ENCODE measurements at regions not wholly inside any gene's neighbourhood (a gene's known extent, or its start where the extent isn't known, plus 50 kb on each side); places are given as distances from the start of the nearest gene placed in this dataset.

- TF ChIP-seq, protein P1, sequence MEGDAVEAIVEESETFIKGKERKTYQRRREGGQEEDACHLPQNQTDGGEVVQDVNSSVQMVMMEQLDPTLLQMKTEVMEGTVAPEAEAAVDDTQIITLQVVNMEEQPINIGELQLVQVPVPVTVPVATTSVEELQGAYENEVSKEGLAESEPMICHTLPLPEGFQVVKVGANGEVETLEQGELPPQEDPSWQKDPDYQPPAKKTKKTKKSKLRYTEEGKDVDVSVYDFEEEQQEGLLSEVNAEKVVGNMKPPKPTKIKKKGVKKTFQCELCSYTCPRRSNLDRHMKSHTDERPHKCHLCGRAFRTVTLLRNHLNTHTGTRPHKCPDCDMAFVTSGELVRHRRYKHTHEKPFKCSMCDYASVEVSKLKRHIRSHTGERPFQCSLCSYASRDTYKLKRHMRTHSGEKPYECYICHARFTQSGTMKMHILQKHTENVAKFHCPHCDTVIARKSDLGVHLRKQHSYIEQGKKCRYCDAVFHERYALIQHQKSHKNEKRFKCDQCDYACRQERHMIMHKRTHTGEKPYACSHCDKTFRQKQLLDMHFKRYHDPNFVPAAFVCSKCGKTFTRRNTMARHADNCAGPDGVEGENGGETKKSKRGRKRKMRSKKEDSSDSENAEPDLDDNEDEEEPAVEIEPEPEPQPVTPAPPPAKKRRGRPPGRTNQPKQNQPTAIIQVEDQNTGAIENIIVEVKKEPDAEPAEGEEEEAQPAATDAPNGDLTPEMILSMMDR (conservative IDR thresholded peaks at IDR 0.05; ENCODE audit: low read depth, low read length) = no peak
- H3K4me3 ChIP-seq (ENCODE audit: low read depth, low read length) = no peak overlapping the region
- DNase-seq (ENCODE audit: low read depth) = no peak
These were observed 313.2 kb downstream of the CDH10 start for GRCh38 chr5:24331531-24331930.

DNA sequence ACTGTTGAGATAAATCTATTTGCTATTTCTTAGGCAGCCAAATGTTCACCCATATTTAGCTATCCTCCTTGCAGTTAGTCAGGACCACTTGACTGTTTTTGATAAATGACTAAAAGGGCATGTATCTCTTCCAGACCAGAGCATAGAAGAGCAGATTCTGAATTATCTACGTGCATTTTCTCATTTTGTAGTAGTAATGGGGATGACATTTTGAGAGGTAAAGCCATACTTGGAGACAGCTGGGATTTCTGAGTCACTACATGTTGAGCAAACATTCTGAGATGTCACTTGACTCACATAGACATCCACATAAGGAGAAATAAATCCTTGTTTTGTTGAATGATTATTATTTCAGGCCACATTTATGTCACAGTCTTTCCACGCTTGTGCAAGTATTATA, 297.6 kb downstream of the CDH10 start:
- TF ChIP-seq, protein P1 (conservative IDR thresholded peaks at IDR 0.05; ENCODE audit: low read depth, low read length) = no peak

DNA sequence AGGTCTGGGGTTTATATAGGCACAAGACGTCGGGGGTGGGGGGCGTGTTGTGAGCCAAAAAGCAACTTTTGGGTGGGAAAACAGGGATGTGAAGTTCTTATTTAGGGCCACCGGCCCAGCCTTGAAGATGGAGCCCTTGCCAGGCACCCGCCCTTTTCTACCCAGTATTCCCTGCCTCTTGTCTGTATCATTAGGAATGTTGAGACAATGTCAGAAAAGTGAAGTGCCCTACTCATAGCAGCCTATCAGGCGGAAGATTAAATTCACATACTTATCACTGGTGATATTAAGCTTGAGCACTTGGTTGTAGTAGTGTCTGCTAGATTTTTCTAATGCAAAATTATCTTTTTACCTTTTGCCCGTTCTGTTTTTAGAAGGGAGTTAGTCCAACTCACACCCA, 293.5 kb downstream of the CDH10 start:
- TF ChIP-seq, protein P1 (conservative IDR thresholded peaks at IDR 0.05; ENCODE audit: low read depth, low read length) = no peak

More for the DNA sequence above, 297.6 kb downstream of the CDH10 start:
- H3K4me3 ChIP-seq (ENCODE audit: low read depth, low read length) = no peak overlapping the region
- DNase-seq (ENCODE audit: low read depth) = no peak

GRCh38 chr5:24353016-24353415, 291.8 kb downstream of the CDH10 start:
- no peak overlapping the region for H3K4me3 ChIP-seq (ENCODE audit: low read depth, low read length)
- TF ChIP-seq, protein P1 (conservative IDR thresholded peaks at IDR 0.05; ENCODE audit: low read depth, low read length) = no peak
- DNase-seq (ENCODE audit: low read depth) = no peak

More for the DNA sequence above, 293.5 kb downstream of the CDH10 start:
- no peak overlapping the region for H3K4me3 ChIP-seq (ENCODE audit: low read depth, low read length)
- DNase-seq (ENCODE audit: low read depth) = no peak

GRCh38 chr5:24353611-24354010, 291.2 kb downstream of the CDH10 start:
- DNase-seq (ENCODE audit: low read depth) = no peak
- TF ChIP-seq, protein P1 (conservative IDR thresholded peaks at IDR 0.05; ENCODE audit: low read depth, low read length) = no peak
- H3K4me3 ChIP-seq (ENCODE audit: low read depth, low read length) = no peak overlapping the region

DNA sequence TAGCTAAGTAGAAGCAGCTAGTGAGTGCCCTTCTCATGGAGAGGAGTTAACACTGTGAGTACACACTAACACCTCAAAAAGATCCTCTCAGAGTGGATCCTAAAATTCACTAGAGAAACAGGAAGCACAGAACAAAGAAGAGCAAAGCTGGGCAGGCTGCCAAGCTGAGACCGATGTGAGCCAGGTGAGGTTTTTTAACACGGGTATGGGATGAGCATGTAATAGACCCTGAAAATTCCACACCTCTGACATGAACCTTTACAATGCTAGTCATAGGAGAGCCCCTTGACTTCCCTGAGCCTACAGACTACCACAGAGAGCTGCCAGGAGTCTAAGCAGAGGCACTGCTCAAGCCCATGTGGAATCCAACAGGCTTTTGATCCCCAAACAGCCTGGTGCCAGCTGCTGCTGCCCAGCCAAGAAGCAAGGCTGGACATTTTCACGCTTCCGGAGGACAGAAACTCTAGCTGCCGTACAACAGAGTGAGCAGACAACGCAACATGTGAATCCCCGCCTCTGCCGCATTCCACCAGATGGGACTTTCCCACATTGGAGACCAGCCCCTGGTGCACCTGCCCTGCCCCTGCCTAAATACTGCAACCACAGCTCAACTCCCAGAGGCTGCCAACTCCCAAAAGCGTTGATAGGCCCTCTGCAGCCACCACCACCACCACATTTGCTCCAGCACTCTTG, 280.8 kb downstream of the CDH10 start:
- H3K4me3 ChIP-seq (ENCODE audit: low read depth, low read length) = no peak overlapping the region
- TF ChIP-seq, protein P1 (conservative IDR thresholded peaks at IDR 0.05; ENCODE audit: low read depth, low read length) = no peak
- no peak for DNase-seq (ENCODE audit: low read depth)

GRCh38 chr5:24364711-24365110, 280.1 kb downstream of the CDH10 start:
- no peak for DNase-seq (ENCODE audit: low read depth)
- TF ChIP-seq, protein P1 (conservative IDR thresholded peaks at IDR 0.05; ENCODE audit: low read depth, low read length) = no peak
- no peak overlapping the region for H3K4me3 ChIP-seq (ENCODE audit: low read depth, low read length)

Measured in choroid plexus epithelial cell (primary cell).